ENCODE measurements at regions not wholly inside any gene's neighbourhood (a gene's known extent, or its start where the extent isn't known, plus 50 kb on each side); places are given as distances from the start of the nearest gene placed in this dataset.
"Not testable (repeated sequence)": the region's sequence is repeated elsewhere in the genome, so short reads cannot be mapped to it uniquely, and the experiment has no call there.

GRCh38 chr5:136565457-136565856 lies 200.1 kb upstream of the TRPC7 start:
- TF ChIP-seq CTCF (conservative IDR thresholded peaks at IDR 0.05; ENCODE audit: low read length); EZH2phosphoT487 (IDR thresholded peaks at IDR 0.05; ENCODE audit: borderline replicate concordance): not testable (repeated sequence)

All from Loucy (cell line).